SK-N-SH (cell line): ENCODE measurements at regions not wholly inside any gene's neighbourhood (a gene's known extent, or its start where the extent isn't known, plus 50 kb on each side); places are given as distances from the start of the nearest gene placed in this dataset.

ENCODE experiments used
- ELF1 ChIP-seq: IDR thresholded peaks from 2 replicates; pipeline ENCODE4 v1.4.0; 2012
- POLR2AphosphoS5 ChIP-seq: IDR thresholded peaks from 2 replicates; pipeline ENCODE4 v1.6.1; 2012; ENCODE audit warnings: low read depth, low read length
- TF ChIP-seq, protein P1 (sequence below): fragments of 200-600 bp; sonication (generic); IDR thresholded peaks from 2 replicates; pipeline ENCODE4 v1.6.1; 2017; ENCODE audit warnings: antibody characterized with exemption, mild to moderate bottlenecking, moderate library complexity
- TF ChIP-seq, protein P2 (sequence below): IDR thresholded peaks from 2 replicates; pipeline ENCODE4 v1.6.1; 2012; ENCODE audit warnings: mild to moderate bottlenecking, low read depth, low read length, moderate library complexity

DNA sequence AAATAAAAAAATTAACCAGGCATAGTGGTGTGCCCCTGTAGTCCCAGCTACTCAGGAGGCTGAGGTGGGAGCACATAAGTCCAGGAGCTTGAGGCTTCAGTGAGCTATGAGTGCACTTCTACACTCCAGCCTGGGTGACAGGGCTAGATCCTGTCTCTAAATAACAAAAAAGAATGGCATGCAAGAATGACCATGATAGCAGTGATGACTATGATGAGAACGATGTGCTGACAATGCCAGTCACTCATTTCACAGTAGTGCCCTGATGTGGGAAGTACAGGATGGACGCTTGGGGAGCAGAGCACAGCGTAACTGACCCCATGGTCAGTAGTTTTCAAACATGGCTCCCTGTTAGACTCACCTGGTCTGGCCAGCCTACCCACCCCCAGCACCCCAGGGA lies 139.1 kb downstream of the VAPA start:
- TF ChIP-seq ELF1 = no peak
- TF ChIP-seq, protein P1, sequence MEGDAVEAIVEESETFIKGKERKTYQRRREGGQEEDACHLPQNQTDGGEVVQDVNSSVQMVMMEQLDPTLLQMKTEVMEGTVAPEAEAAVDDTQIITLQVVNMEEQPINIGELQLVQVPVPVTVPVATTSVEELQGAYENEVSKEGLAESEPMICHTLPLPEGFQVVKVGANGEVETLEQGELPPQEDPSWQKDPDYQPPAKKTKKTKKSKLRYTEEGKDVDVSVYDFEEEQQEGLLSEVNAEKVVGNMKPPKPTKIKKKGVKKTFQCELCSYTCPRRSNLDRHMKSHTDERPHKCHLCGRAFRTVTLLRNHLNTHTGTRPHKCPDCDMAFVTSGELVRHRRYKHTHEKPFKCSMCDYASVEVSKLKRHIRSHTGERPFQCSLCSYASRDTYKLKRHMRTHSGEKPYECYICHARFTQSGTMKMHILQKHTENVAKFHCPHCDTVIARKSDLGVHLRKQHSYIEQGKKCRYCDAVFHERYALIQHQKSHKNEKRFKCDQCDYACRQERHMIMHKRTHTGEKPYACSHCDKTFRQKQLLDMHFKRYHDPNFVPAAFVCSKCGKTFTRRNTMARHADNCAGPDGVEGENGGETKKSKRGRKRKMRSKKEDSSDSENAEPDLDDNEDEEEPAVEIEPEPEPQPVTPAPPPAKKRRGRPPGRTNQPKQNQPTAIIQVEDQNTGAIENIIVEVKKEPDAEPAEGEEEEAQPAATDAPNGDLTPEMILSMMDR = no peak
- TF ChIP-seq, protein P2, sequence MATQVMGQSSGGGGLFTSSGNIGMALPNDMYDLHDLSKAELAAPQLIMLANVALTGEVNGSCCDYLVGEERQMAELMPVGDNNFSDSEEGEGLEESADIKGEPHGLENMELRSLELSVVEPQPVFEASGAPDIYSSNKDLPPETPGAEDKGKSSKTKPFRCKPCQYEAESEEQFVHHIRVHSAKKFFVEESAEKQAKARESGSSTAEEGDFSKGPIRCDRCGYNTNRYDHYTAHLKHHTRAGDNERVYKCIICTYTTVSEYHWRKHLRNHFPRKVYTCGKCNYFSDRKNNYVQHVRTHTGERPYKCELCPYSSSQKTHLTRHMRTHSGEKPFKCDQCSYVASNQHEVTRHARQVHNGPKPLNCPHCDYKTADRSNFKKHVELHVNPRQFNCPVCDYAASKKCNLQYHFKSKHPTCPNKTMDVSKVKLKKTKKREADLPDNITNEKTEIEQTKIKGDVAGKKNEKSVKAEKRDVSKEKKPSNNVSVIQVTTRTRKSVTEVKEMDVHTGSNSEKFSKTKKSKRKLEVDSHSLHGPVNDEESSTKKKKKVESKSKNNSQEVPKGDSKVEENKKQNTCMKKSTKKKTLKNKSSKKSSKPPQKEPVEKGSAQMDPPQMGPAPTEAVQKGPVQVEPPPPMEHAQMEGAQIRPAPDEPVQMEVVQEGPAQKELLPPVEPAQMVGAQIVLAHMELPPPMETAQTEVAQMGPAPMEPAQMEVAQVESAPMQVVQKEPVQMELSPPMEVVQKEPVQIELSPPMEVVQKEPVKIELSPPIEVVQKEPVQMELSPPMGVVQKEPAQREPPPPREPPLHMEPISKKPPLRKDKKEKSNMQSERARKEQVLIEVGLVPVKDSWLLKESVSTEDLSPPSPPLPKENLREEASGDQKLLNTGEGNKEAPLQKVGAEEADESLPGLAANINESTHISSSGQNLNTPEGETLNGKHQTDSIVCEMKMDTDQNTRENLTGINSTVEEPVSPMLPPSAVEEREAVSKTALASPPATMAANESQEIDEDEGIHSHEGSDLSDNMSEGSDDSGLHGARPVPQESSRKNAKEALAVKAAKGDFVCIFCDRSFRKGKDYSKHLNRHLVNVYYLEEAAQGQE = no peak
- TF ChIP-seq POLR2AphosphoS5 = no peak
